CD4-positive, CD25-positive, alpha-beta regulatory T cell (primary cell): ENCODE measurements at regions not wholly inside any gene's neighbourhood (a gene's known extent, or its start where the extent isn't known, plus 50 kb on each side); places are given as distances from the start of the nearest gene placed in this dataset.
"Not testable (repeated sequence)": the region's sequence is repeated elsewhere in the genome, so short reads cannot be mapped to it uniquely, and the experiment has no call there.

Experiments used
- ATAC-seq, 2 donors: fragments of 150-1000 bp; cut with Tn5 transposase; one replicate each; pipeline ENCODE4 v1.10.0; 2021; ENCODE audit warnings: low read depth in 2 of 2, moderate number of reproducible peaks in 2 of 2, moderate library complexity in 1 of 2
- DNase-seq, 3 donors: peaks; one replicate each; pipeline versions ENCODE4 v3.0.0 to v3.0.0-alpha.2; 2012 to 2022; ENCODE audit warnings: mixed read lengths in 1 of 3
- H3K27ac ChIP-seq: one replicate; pipeline ENCODE4 v1.7.0; 2013; ENCODE audit warnings: mild to moderate bottlenecking, low read length; ENCODE audit not compliant: insufficient read depth, poor library complexity, severe bottlenecking
- H3K27me3 ChIP-seq: one replicate; pipeline ENCODE4 v1.7.0; 2013; ENCODE audit warnings: low read length; ENCODE audit not compliant: control insufficient read depth, insufficient read depth
- H3K36me3 ChIP-seq: one replicate; pipeline ENCODE4 v1.7.0; 2013; ENCODE audit warnings: mild to moderate bottlenecking, low read length, moderate library complexity; ENCODE audit not compliant: control insufficient read depth, insufficient read depth
- H3K4me1 ChIP-seq: 2 replicates; pipeline ENCODE4 v1.7.0; 2013; ENCODE audit warnings: mild to moderate bottlenecking, low read length; ENCODE audit not compliant: insufficient read depth, control insufficient read depth, poor library complexity, severe bottlenecking
- H3K4me3 ChIP-seq: one replicate; pipeline ENCODE4 v1.7.0; 2013; ENCODE audit warnings: low read depth, mild to moderate bottlenecking, low read length, moderate library complexity
- H3K9me3 ChIP-seq, 2 experiments: 1 replicate in 1 of 2; 2 replicates in 1 of 2; pipeline ENCODE4 v1.7.0; 2013; ENCODE audit warnings: low read length in 2 of 2, mild to moderate bottlenecking in 1 of 2, moderate library complexity in 1 of 2; ENCODE audit not compliant: control insufficient read depth in 2 of 2
- H3K27ac Mint-ChIP-seq, 3 donors: one replicate each; pipeline ENCODE4 v1.8.0; 2020 to 2022; ENCODE audit warnings: mild to moderate bottlenecking in 3 of 3, mixed read lengths in 3 of 3, moderate library complexity in 2 of 3
- H3K27me3 Mint-ChIP-seq: one replicate; pipeline ENCODE4 v1.8.0; 2022; ENCODE audit warnings: mild to moderate bottlenecking, mixed read lengths
- H3K36me3 Mint-ChIP-seq: one replicate; pipeline ENCODE4 v1.8.0; 2020; ENCODE audit warnings: mixed read lengths
- H3K4me1 Mint-ChIP-seq, 4 donors: one replicate each; pipeline ENCODE4 v1.8.0; 2020 to 2022; ENCODE audit warnings: mixed read lengths in 4 of 4, mild to moderate bottlenecking in 1 of 4
- H3K4me3 Mint-ChIP-seq, 4 donors: one replicate each; pipeline ENCODE4 v1.8.0; 2020 to 2022; ENCODE audit warnings: mild to moderate bottlenecking in 4 of 4, mixed read lengths in 4 of 4, moderate library complexity in 3 of 4
- H3K9me3 Mint-ChIP-seq, 7 donors: one replicate each; pipeline ENCODE4 v1.8.0; 2020 to 2022; ENCODE audit warnings: mixed read lengths in 7 of 7, mild to moderate bottlenecking in 3 of 7, moderate library complexity in 2 of 7

DNA sequence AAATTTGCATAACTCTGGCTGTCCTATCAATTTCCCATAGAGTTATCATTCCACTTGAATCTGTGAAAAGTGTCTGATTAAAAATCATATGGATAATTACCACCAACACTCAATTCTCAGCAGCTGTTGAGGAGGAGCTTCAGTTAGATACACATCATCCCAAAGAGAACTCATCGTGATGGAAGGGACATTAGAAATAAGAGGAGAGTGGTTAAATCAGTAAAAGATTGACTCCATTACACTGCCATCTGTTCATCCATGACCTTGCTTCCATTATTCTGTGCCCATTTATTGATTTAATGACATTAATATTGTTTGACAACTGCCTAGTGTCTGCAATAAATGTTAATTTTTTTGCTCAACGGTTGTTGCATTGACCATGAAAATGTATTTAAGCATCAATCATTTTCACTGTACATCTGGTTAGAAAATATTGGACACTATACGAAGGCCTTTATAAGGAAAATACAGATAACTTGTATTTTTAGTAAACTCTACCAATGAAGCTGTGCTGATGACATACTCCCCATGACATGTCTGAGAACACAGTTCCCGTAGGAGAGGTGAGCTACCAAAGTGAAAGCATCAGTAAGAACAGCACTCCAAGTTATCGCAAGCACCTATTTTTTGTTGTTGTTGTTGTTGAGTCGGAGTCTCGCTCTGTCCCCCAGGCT lies 152.7 kb downstream of the SPATA31A6 start:
- not testable (repeated sequence) for H3K4me3 ChIP-seq, ATAC-seq, DNase-seq, H3K27ac ChIP-seq, H3K27ac Mint-ChIP-seq, H3K36me3 Mint-ChIP-seq, H3K4me1 Mint-ChIP-seq, H3K4me3 Mint-ChIP-seq, H3K27me3 ChIP-seq, H3K9me3 ChIP-seq, H3K27me3 Mint-ChIP-seq, H3K9me3 Mint-ChIP-seq, H3K36me3 ChIP-seq, H3K4me1 ChIP-seq

GRCh38 chr9:42338275-42338674 lies 154.8 kb downstream of the SPATA31A6 start:
- not testable (repeated sequence) for ATAC-seq, H3K4me3 ChIP-seq, H3K27me3 ChIP-seq, H3K27me3 Mint-ChIP-seq, H3K27ac ChIP-seq, H3K4me1 Mint-ChIP-seq, DNase-seq, H3K9me3 ChIP-seq, H3K4me3 Mint-ChIP-seq, H3K36me3 Mint-ChIP-seq, H3K27ac Mint-ChIP-seq, H3K36me3 ChIP-seq, H3K9me3 Mint-ChIP-seq, H3K4me1 ChIP-seq

DNA sequence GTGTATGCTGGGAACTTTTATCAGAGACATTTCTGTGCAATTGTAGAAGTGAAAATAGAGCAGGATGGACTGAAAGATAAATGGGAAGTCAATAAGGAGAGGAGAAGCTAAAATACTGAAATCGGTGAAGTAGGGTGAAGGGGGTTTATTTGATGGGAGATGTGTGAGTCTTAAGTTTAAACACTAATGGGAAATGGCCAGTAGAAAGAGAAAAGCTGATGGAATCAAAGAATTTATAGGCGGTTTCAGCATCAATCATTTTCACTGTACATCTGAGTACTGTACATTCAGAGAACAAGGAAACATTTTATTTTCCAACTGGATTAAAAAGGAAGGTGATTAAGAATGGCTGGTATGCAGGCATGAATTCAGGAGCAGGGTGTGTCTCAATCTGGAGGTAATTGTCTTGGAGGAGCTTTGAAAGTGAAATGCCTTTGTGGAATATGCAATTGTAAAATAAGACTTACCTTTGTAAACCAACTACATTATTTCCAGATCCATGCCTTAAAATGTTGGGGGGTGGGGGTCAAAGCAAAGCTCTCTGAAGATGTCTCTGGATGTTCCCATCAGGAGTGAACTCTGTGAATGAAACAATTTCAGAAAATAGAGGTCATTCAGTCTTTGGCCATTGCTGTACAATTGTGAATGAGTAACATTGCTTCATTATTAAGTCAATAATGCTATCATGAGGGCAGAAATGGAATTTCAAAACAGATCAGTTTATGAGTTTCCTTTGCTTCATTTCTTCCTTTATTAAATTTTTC lies 156.4 kb downstream of the SPATA31A6 start:
- not testable (repeated sequence) for ATAC-seq, H3K4me3 Mint-ChIP-seq, H3K27ac Mint-ChIP-seq, H3K9me3 ChIP-seq, DNase-seq, H3K4me1 Mint-ChIP-seq, H3K27me3 Mint-ChIP-seq, H3K36me3 Mint-ChIP-seq, H3K4me1 ChIP-seq, H3K27ac ChIP-seq, H3K4me3 ChIP-seq, H3K36me3 ChIP-seq, H3K27me3 ChIP-seq, H3K9me3 Mint-ChIP-seq

DNA sequence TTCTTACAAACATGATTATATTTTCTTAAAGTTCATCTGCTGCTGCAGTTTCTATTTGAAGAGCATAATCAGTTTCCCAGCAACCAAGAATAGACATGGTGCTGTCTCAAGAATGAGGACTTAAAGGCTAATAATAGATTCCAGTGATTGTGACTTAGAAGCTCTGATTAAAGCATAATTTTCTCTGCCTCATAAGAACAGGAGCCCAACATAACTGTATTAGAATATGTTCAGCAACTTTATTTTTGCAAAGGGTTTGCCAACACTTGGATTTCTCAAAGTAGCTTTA lies 156.9 kb downstream of the SPATA31A6 start:
- not testable (repeated sequence) for H3K9me3 ChIP-seq, H3K27me3 Mint-ChIP-seq, H3K27ac Mint-ChIP-seq

GRCh38 chr9:42341860-42342259 lies 158.4 kb downstream of the SPATA31A6 start:
- H3K9me3 ChIP-seq, H3K4me1 ChIP-seq, H3K4me3 ChIP-seq, H3K36me3 Mint-ChIP-seq, H3K4me1 Mint-ChIP-seq, H3K27ac Mint-ChIP-seq, H3K27me3 ChIP-seq, ATAC-seq, H3K9me3 Mint-ChIP-seq, H3K27ac ChIP-seq, H3K27me3 Mint-ChIP-seq, H3K4me3 Mint-ChIP-seq, DNase-seq, H3K36me3 ChIP-seq: not testable (repeated sequence)

More for the DNA sequence above, 156.9 kb downstream of the SPATA31A6 start:
- H3K4me1 ChIP-seq, H3K36me3 Mint-ChIP-seq, H3K27ac ChIP-seq, H3K36me3 ChIP-seq, H3K27me3 ChIP-seq, H3K9me3 Mint-ChIP-seq, H3K4me1 Mint-ChIP-seq, ATAC-seq, H3K4me3 ChIP-seq, DNase-seq, H3K4me3 Mint-ChIP-seq: not testable (repeated sequence)

DNA sequence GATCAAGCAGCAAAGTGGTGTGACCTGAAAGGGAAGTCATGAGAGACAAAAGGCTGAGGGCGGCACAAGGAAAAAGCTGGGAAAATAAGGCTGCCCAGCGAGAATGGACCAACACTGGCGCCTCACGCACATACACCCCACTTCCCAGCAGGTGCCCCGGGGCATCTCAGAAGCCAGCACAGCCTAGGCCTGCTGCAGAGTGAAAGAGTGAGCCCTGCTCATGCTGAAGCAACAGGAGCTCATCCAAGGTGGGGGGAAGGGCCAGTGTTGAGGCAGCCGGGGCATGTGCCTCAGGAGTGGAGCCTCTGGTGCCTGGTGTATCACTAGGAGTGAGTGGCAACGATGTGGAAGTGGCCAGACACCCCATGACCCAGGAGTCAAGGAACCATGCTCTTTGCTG lies 158.8 kb downstream of the SPATA31A6 start:
- peak in 1 of 2 donors; percentile 26 for ATAC-seq
- not testable (repeated sequence) for DNase-seq, H3K9me3 Mint-ChIP-seq

GRCh38 chr9:42344508-42344907 lies 161.0 kb downstream of the SPATA31A6 start:
- H3K36me3 Mint-ChIP-seq, H3K27ac Mint-ChIP-seq, H3K27me3 ChIP-seq, H3K4me1 ChIP-seq, H3K4me1 Mint-ChIP-seq, H3K27me3 Mint-ChIP-seq, DNase-seq, H3K9me3 ChIP-seq, H3K4me3 ChIP-seq, H3K4me3 Mint-ChIP-seq, ATAC-seq, H3K9me3 Mint-ChIP-seq, H3K36me3 ChIP-seq, H3K27ac ChIP-seq: not testable (repeated sequence)

More for the DNA sequence above, 158.8 kb downstream of the SPATA31A6 start:
- H3K4me3 ChIP-seq, H3K4me3 Mint-ChIP-seq, H3K36me3 ChIP-seq, H3K36me3 Mint-ChIP-seq, H3K4me1 Mint-ChIP-seq, H3K27me3 Mint-ChIP-seq, H3K9me3 ChIP-seq, H3K27me3 ChIP-seq, H3K27ac ChIP-seq, H3K27ac Mint-ChIP-seq, H3K4me1 ChIP-seq: not testable (repeated sequence)

DNA sequence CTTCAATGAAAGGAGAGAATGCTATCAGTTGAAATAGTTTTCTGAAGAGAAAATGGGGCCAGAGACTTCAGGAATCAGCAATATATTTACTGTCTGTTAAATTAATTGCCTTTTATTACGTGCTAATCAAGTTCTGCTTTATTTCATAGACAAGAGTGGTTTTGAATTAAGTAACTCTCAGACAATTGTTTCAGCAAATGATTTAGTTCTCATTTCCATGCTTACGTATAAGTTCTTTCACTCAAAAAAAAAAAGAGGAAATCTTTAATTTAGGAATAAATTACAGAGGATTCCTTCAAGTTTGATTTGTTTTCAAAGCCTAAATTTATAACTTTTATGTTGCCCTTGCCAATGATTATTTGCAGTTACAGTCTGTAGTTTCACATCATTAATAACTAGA lies 163.5 kb downstream of the SPATA31A6 start:
- H3K36me3 Mint-ChIP-seq, H3K4me1 ChIP-seq, H3K36me3 ChIP-seq, H3K4me1 Mint-ChIP-seq, H3K27me3 ChIP-seq, H3K4me3 ChIP-seq, H3K9me3 ChIP-seq, H3K27me3 Mint-ChIP-seq, H3K9me3 Mint-ChIP-seq, H3K27ac ChIP-seq, H3K27ac Mint-ChIP-seq, ATAC-seq, H3K4me3 Mint-ChIP-seq, DNase-seq: not testable (repeated sequence)
